Esophagus squamous epithelium (tissue), 4 donors: ENCODE measurements at regions not wholly inside any gene's neighbourhood (a gene's known extent, or its start where the extent isn't known, plus 50 kb on each side); places are given as distances from the start of the nearest gene placed in this dataset.
A peak's percentile ranks its signal among the peaks of the same experiment; 100 is the strongest.

Experiments
- CTCF ChIP-seq, 6 experiments: fragments of 450-650 bp in 4 of 6; fragments of 200-600 bp in 2 of 6; sonication (generic) in 2 of 6; IDR thresholded peaks; one replicate each; pipeline ENCODE4 v1.5.1; 2016 to 2019; ENCODE audit warnings: antibody characterized with exemption in 6 of 6, mild to moderate bottlenecking in 4 of 6, moderate library complexity in 4 of 6
- POLR2A ChIP-seq, 4 donors: fragments of 450-650 bp; IDR thresholded peaks; one replicate each; pipeline ENCODE4 v1.6.1; 2017; ENCODE audit warnings: antibody characterized with exemption in 4 of 4, mild to moderate bottlenecking in 4 of 4, moderate library complexity in 3 of 4

GRCh38 chr4:84258905-84259830, 239.9 kb downstream of the NKX6-1 start:
- TF ChIP-seq CTCF (IDR thresholded peaks at IDR 0.05) (peak in 4 of 6 experiments; percentile 31 to 57 (median 40)), POLR2A (IDR thresholded peaks at IDR 0.05) (no peak)
